ENCODE measurements at regions not wholly inside any gene's neighbourhood (a gene's known extent, or its start where the extent isn't known, plus 50 kb on each side); places are given as distances from the start of the nearest gene placed in this dataset.

GRCh38 chr1:106207185-106207584 lies 849.3 kb upstream of the PRMT6 start:
- ChIA-PET POLR2A (no interaction called here), CTCF (ENCODE audit: unreplicated experiment) (no interaction called here)
- H3K9me2 ChIP-seq (ENCODE audit: insufficient read depth, low read length): no peaks in the 10 kb centered on the region
- H3K36me3 ChIP-seq (ENCODE audit: insufficient read depth, low read length): no peaks in the 10 kb centered on the region
- DNase-seq (ENCODE audit: low spot score): no peak
- intact Hi-C loops (cut with micrococcal nuclease; ENCODE audit: unreplicated experiment): no loop called here
- H4K20me1 ChIP-seq (ENCODE audit: insufficient read depth, low read length): no peaks in the 10 kb centered on the region
- no peak for TF ChIP-seq EZH2phosphoT487 (IDR thresholded peaks at IDR 0.05; ENCODE audit: borderline replicate concordance, low read depth, low read length)
- no peak for TF ChIP-seq CTCF (conservative IDR thresholded peaks at IDR 0.05; ENCODE audit: low read length)
- no peak overlapping the region for H3K4me3 ChIP-seq (ENCODE audit: low read depth, low read length, poor library complexity, severe bottlenecking)
- no TSS peak for BruUV-seq (replicated peaks)
- no peak overlapping the region for H2AFZ ChIP-seq (ENCODE audit: low read length)
- no peak overlapping the region for H3K27ac ChIP-seq (ENCODE audit: low read depth, low read length, poor library complexity, severe bottlenecking)
- no peaks in the 10 kb centered on the region for H3K4me1 ChIP-seq (ENCODE audit: insufficient read depth, low read length, poor library complexity, severe bottlenecking)
- no peak overlapping the region for H3K4me2 ChIP-seq (ENCODE audit: low read length)
- no peaks in the 10 kb centered on the region for H3K79me2 ChIP-seq (ENCODE audit: insufficient read depth, low read depth, low read length)
- H3K9me3 ChIP-seq (ENCODE audit: low read length): no peaks in the 10 kb centered on the region

- no peaks in the 10 kb centered on the region for H3K4me1 ChIP-seq (ENCODE audit: insufficient read depth, low read length, poor library complexity, severe bottlenecking)
- no peaks in the 10 kb centered on the region for H3K9me3 ChIP-seq (ENCODE audit: low read length)
- no peak for DNase-seq (ENCODE audit: low spot score)
- H3K4me2 ChIP-seq (ENCODE audit: low read length): no peak overlapping the region
- no TSS peak for BruUV-seq (replicated peaks)
- no peaks in the 10 kb centered on the region for H4K20me1 ChIP-seq (ENCODE audit: insufficient read depth, low read length)
- no peak overlapping the region for H2AFZ ChIP-seq (ENCODE audit: low read length)
- intact Hi-C loops (cut with micrococcal nuclease; ENCODE audit: unreplicated experiment): loop anchor here (1.0 to 10.0 kb wide), 2 partner anchors 37 to 63 kb away; no protein-coding TSS in a partner anchor
- no peaks in the 10 kb centered on the region for H3K9me2 ChIP-seq (ENCODE audit: insufficient read depth, low read length)
- H3K79me2 ChIP-seq (ENCODE audit: insufficient read depth, low read depth, low read length): no peaks in the 10 kb centered on the region
- CTCF ChIA-PET (ENCODE audit: unreplicated experiment): no interaction called here
- POLR2A ChIA-PET: no interaction called here
- TF ChIP-seq CTCF (conservative IDR thresholded peaks at IDR 0.05; ENCODE audit: low read length) (no peak), EZH2phosphoT487 (IDR thresholded peaks at IDR 0.05; ENCODE audit: borderline replicate concordance, low read depth, low read length) (no peak)
- no peaks in the 10 kb centered on the region for H3K36me3 ChIP-seq (ENCODE audit: insufficient read depth, low read length)
- H3K27ac ChIP-seq (ENCODE audit: low read depth, low read length, poor library complexity, severe bottlenecking): no peak overlapping the region
- no peak overlapping the region for H3K4me3 ChIP-seq (ENCODE audit: low read depth, low read length, poor library complexity, severe bottlenecking)
Measured at GRCh38 chr1:106217765-106218164, 838.7 kb upstream of the PRMT6 start.

- H3K36me3 ChIP-seq (ENCODE audit: insufficient read depth, low read length): no peaks in the 10 kb centered on the region
- H3K9me3 ChIP-seq (ENCODE audit: low read length): no peaks in the 10 kb centered on the region
- ChIA-PET POLR2A (no interaction called here), CTCF (ENCODE audit: unreplicated experiment) (no interaction called here)
- H3K4me1 ChIP-seq (ENCODE audit: insufficient read depth, low read length, poor library complexity, severe bottlenecking): no peaks in the 10 kb centered on the region
- no TSS peak for BruUV-seq (replicated peaks)
- H3K4me2 ChIP-seq (ENCODE audit: low read length): no peak overlapping the region
- no peaks in the 10 kb centered on the region for H3K79me2 ChIP-seq (ENCODE audit: insufficient read depth, low read depth, low read length)
- no peaks in the 10 kb centered on the region for H3K9me2 ChIP-seq (ENCODE audit: insufficient read depth, low read length)
- no peak for DNase-seq (ENCODE audit: low spot score)
- no peak overlapping the region for H3K4me3 ChIP-seq (ENCODE audit: low read depth, low read length, poor library complexity, severe bottlenecking)
- no peak overlapping the region for H2AFZ ChIP-seq (ENCODE audit: low read length)
- H4K20me1 ChIP-seq (ENCODE audit: insufficient read depth, low read length): no peaks in the 10 kb centered on the region
- no peak overlapping the region for H3K27ac ChIP-seq (ENCODE audit: low read depth, low read length, poor library complexity, severe bottlenecking)
- TF ChIP-seq EZH2phosphoT487 (IDR thresholded peaks at IDR 0.05; ENCODE audit: borderline replicate concordance, low read depth, low read length): no peak
- intact Hi-C loops (cut with micrococcal nuclease; ENCODE audit: unreplicated experiment): no loop called here
Measured at GRCh38 chr1:106222403-106222802, 834.1 kb upstream of the PRMT6 start.

Measured in OCI-LY7 (cell line).